A549 (cell line): ENCODE measurements at regions not wholly inside any gene's neighbourhood (a gene's known extent, or its start where the extent isn't known, plus 50 kb on each side); places are given as distances from the start of the nearest gene placed in this dataset.

Experiments
- ATAC-seq, 2 experiments: fragments of 200-7000 bp in 1 of 2; fragments of >200 bp in 1 of 2; cut with Nextera tagmentation in 1 of 2; cut with Tn5 transposase in 1 of 2; 3 replicates each; pipeline versions ENCODE4 v1.8.0 to v1.9.1; 2018 to 2020; ENCODE audit warnings: mild to moderate bottlenecking in 1 of 2, moderate library complexity in 1 of 2
- CTCF ChIA-PET: fragments of 300-600 bp; sonication (Branson Sonifier 250); formaldehyde crosslinking; extraction: SDS; loops from one replicate; lab custom pipeline; 2021; ENCODE audit warnings: antibody characterized with exemption, inconsistent platforms; lab: Yijun Ruan, JAX
- POLR2A ChIA-PET: fragments of 350-600 bp; formaldehyde crosslinking; extraction: SDS; loops from one replicate; lab custom pipeline; 2021; ENCODE audit warnings: antibody characterized with exemption, inconsistent platforms; lab: Yijun Ruan, JAX
- DNase-seq, 2 experiments: peaks; one replicate each; pipeline versions ENCODE4 v3.0.0 to v3.0.0-alpha.2; 2011 to 2016; ENCODE audit warnings: low read depth in 1 of 2, low spot score in 1 of 2
- FAIRE-seq: peaks from 2 replicates; lab custom pipeline; 2011; peaks lifted over from hg19 to GRCh38; lab: Jason Lieb, UNC
- H3K27ac ChIP-seq, 2 experiments: fragments of >200 bp; sonication (Bioruptor Twin); formaldehyde crosslinking; 3 replicates each; pipeline ENCODE4 v1.5.1; 2016 to 2017
- H3K4me1 ChIP-seq: fragments of >200 bp; sonication (Bioruptor Twin); formaldehyde crosslinking; 3 replicates; pipeline ENCODE4 v1.6.1; 2016
- H3K4me2 ChIP-seq: fragments of >200 bp; sonication (Bioruptor Twin); formaldehyde crosslinking; 3 replicates; pipeline ENCODE4 v1.6.1; 2016
- H3K4me3 ChIP-seq: fragments of >200 bp; sonication (Bioruptor Twin); formaldehyde crosslinking; 3 replicates; pipeline ENCODE4 v1.5.1; 2016
- H3K9me3 ChIP-seq: fragments of >200 bp; sonication (Bioruptor Twin); formaldehyde crosslinking; 3 replicates; pipeline ENCODE4 v1.6.1; 2016
- BCL3 ChIP-seq: fragments of >200 bp; sonication (Bioruptor Twin); formaldehyde crosslinking; IDR thresholded peaks from 3 replicates; pipeline ENCODE4 v1.6.1; 2016
- CEBPB ChIP-seq, 2 experiments: fragments of >200 bp in 1 of 2; sonication (Bioruptor Twin) in 1 of 2; formaldehyde crosslinking in 1 of 2; IDR thresholded peaks; 2 replicates each; pipeline ENCODE4 v1.6.1; 2012 to 2016
- CHD4 ChIP-seq: fragments of 200-600 bp; sonication (generic); IDR thresholded peaks from 2 replicates; pipeline ENCODE4 v1.6.1; 2016; ENCODE audit warnings: antibody characterized with exemption, mild to moderate bottlenecking, borderline replicate concordance
- CTCF ChIP-seq: fragments of >200 bp; sonication (Bioruptor Twin); formaldehyde crosslinking; IDR thresholded peaks from 3 replicates; pipeline ENCODE4 v1.5.1; 2016
- E2F6 ChIP-seq: IDR thresholded peaks from 2 replicates; pipeline ENCODE4 v1.6.1; 2012; ENCODE audit warnings: low read depth, borderline replicate concordance
- ESRRA ChIP-seq: fragments of 150-350 bp; IDR thresholded peaks from 2 replicates; pipeline ENCODE4 v1.6.1; 2014; ENCODE audit warnings: mild to moderate bottlenecking, low read length, borderline replicate concordance
- HDAC2 ChIP-seq: fragments of 200-600 bp; sonication (generic); IDR thresholded peaks from 2 replicates; pipeline ENCODE4 v1.6.1; 2016
- HES2 ChIP-seq: fragments of >200 bp; sonication (Bioruptor Twin); formaldehyde crosslinking; IDR thresholded peaks from 2 replicates; pipeline ENCODE4 v1.6.1; 2016
- HMGXB4 ChIP-seq: fragments of 250-450 bp; sonication (Bioruptor Pico); IDR thresholded peaks from 2 replicates; pipeline ENCODE4 v1.5.0; 2021; ENCODE audit warnings: mild to moderate bottlenecking, moderate library complexity, borderline replicate concordance
- HOXA7 ChIP-seq: fragments of 250-450 bp; sonication (Bioruptor Pico); IDR thresholded peaks from 2 replicates; pipeline ENCODE4 v1.5.0; 2020; ENCODE audit warnings: mild to moderate bottlenecking, moderate library complexity
- HOXB13 ChIP-seq: fragments of 250-450 bp; sonication (Bioruptor Pico); IDR thresholded peaks from 2 replicates; pipeline ENCODE4 v1.5.0; 2020; ENCODE audit warnings: low read depth, mild to moderate bottlenecking, moderate library complexity
- MAX ChIP-seq: IDR thresholded peaks from 2 replicates; pipeline ENCODE4 v1.6.1; 2012
- MYC ChIP-seq: IDR thresholded peaks from 2 replicates; pipeline ENCODE4 v1.6.1; 2012; ENCODE audit warnings: mild to moderate bottlenecking, inconsistent platforms, low read length, improper control_type of control experiment, borderline replicate concordance
- POLR2A ChIP-seq: IDR thresholded peaks from 2 replicates; pipeline ENCODE4 v1.6.1; 2012; ENCODE audit warnings: mild to moderate bottlenecking, low read length
- POLR2AphosphoS2 ChIP-seq: conservative IDR thresholded peaks from 2 replicates; pipeline ENCODE4 v1.6.1; 2012; ENCODE audit warnings: low read length, improper control_type of control experiment, inconsistent platforms
- REST ChIP-seq: fragments of 200-600 bp; sonication (generic); IDR thresholded peaks from 2 replicates; pipeline ENCODE4 v1.6.1; 2016; ENCODE audit warnings: antibody characterized with exemption, mild to moderate bottlenecking, moderate library complexity
- RNF2 ChIP-seq: fragments of 200-600 bp; sonication (generic); IDR thresholded peaks from 2 replicates; pipeline ENCODE4 v1.6.1; 2016; ENCODE audit warnings: low read depth, mild to moderate bottlenecking, antibody characterized with exemption, moderate library complexity, borderline replicate concordance
- SMC3 ChIP-seq: fragments of >200 bp; sonication (Bioruptor Twin); formaldehyde crosslinking; IDR thresholded peaks from 3 replicates; pipeline ENCODE4 v1.6.1; 2018; ENCODE audit warnings: inconsistent platforms
- TFCP2L1 ChIP-seq: fragments of 250-450 bp; sonication (Bioruptor Pico); IDR thresholded peaks from 2 replicates; pipeline ENCODE4 v1.5.0; 2021; ENCODE audit warnings: mild to moderate bottlenecking
- WGBS: methylation state at CpG from one replicate; pipeline ENCODE4 v1.1.6; 2017; ENCODE audit errors: missing lambda C conversion rate; 5-methylcytosine and 5-hydroxymethylcytosine counted together

- TF ChIP-seq REST, result no peak
- TF ChIP-seq, all 56 proteins: peak for 0
These were observed 1296.9 kb upstream of the TMPRSS15 start (continued) for GRCh38 chr21:19700476-19700875.

- no peak for TF ChIP-seq SMC3
- no peak for TF ChIP-seq REST
- no peak for TF ChIP-seq HOXA7 (CRISPR knock-in tag)
- no peak for TF ChIP-seq HMGXB4
- no peak for TF ChIP-seq CTCF
- TF ChIP-seq, all 56 proteins: peak for 0
- Histone ChIP-seq H3K9me3 (no peaks in the 10 kb centered on the region), H3K4me2 (no peak overlapping the region), H3K4me1 (no peaks in the 10 kb centered on the region), H3K27ac (no peak overlapping the region), H3K4me3 (no peak overlapping the region)
- ChIA-PET POLR2A (no interaction called here), CTCF (no interaction called here)
- WGBS, result 0% methylated on average over 1 of the region's 1 CpG
- DNase-seq (no peak), ATAC-seq (no peak), FAIRE-seq (no peak)
These were observed 1295.5 kb upstream of the NCAM2 start for GRCh38 chr21:19702726-19703125.

- Histone ChIP-seq H3K9me3 (no peaks in the 10 kb centered on the region), H3K4me1 (no peaks in the 10 kb centered on the region), H3K4me2 (no peak overlapping the region), H3K27ac (no peak overlapping the region), H3K4me3 (no peak overlapping the region)
- TF ChIP-seq POLR2A (no peak), MAX (no peak)
- no peak for ATAC-seq
- POLR2A ChIA-PET, result no interaction called here
- DNase-seq, result no peak
- no peak for FAIRE-seq
- CTCF ChIA-PET, result no interaction called here
These were observed 1293.4 kb upstream of the NCAM2 start for GRCh38 chr21:19704832-19705231.

- Histone ChIP-seq H3K27ac (no peak overlapping the region), H3K4me1 (no peaks in the 10 kb centered on the region), H3K4me2 (no peak overlapping the region), H3K4me3 (no peak overlapping the region), H3K9me3 (no peaks in the 10 kb centered on the region)
- no peak for ATAC-seq
- CTCF ChIA-PET, result no interaction called here
- no peak for FAIRE-seq
- POLR2A ChIA-PET, result no interaction called here
- no peak for DNase-seq
- WGBS, result 0% methylated on average over 3 of the region's 3 CpGs
- no peak for TF ChIP-seq TFCP2L1 (CRISPR knock-in tag)
- TF ChIP-seq MYC, result no peak
- no peak for TF ChIP-seq E2F6
- TF ChIP-seq ESRRA, result no peak
- TF ChIP-seq HDAC2, result no peak
- no peak for TF ChIP-seq CEBPB (IDR thresholded peaks at IDR 0.05)
- no peak for TF ChIP-seq BCL3
- no peak for TF ChIP-seq HOXA7 (CRISPR knock-in tag)
- TF ChIP-seq POLR2AphosphoS2, result no peak
- TF ChIP-seq CHD4, result no peak
- TF ChIP-seq RNF2, result no peak
- TF ChIP-seq HOXB13 (CRISPR knock-in tag), result no peak
- no peak for TF ChIP-seq HES2
These were observed 1285.8 kb upstream of the NCAM2 start for GRCh38 chr21:19712441-19712840.
